RWPE2 (cell line): ENCODE measurements at regions not wholly inside any gene's neighbourhood (a gene's known extent, or its start where the extent isn't known, plus 50 kb on each side); places are given as distances from the start of the nearest gene placed in this dataset.

Experiments used
- ATAC-seq: fragments of 200-7000 bp; cut with Tn5 transposase; 3 replicates; pipeline ENCODE4 v1.9.1; 2021; ENCODE audit warnings: low read depth
- DNase-seq: peaks from one replicate; pipeline ENCODE4 v3.0.0-alpha.2; 2020; ENCODE audit warnings: low spot score
- H3K27ac ChIP-seq: fragments of 450-650 bp; 2 replicates; pipeline ENCODE4 v1.5.1; 2017; ENCODE audit warnings: mild to moderate bottlenecking; ENCODE audit not compliant: poor library complexity, severe bottlenecking
- H3K27me3 ChIP-seq: fragments of 250-450 bp; sonication (Bioruptor Pico); 2 replicates; pipeline ENCODE4 v1.5.1; 2021; ENCODE audit warnings: mild to moderate bottlenecking, moderate library complexity; ENCODE audit not compliant: insufficient read depth, poor library complexity, severe bottlenecking
- H3K36me3 ChIP-seq: fragments of 250-450 bp; sonication (Bioruptor Pico); 2 replicates; pipeline ENCODE4 v1.5.1; 2020; ENCODE audit warnings: low read depth, mild to moderate bottlenecking, moderate library complexity
- H3K4me1 ChIP-seq: fragments of 250-450 bp; sonication (Bioruptor Pico); 2 replicates; pipeline ENCODE4 v1.5.1; 2021; ENCODE audit warnings: mild to moderate bottlenecking, moderate library complexity; ENCODE audit not compliant: insufficient read depth, poor library complexity, severe bottlenecking
- H3K4me3 ChIP-seq: fragments of 250-450 bp; sonication (Bioruptor Pico); 2 replicates; pipeline ENCODE4 v1.5.1; 2021; ENCODE audit warnings: mild to moderate bottlenecking, moderate library complexity; ENCODE audit not compliant: severe bottlenecking
- H3K9me3 ChIP-seq: fragments of 250-450 bp; sonication (Bioruptor Pico); 2 replicates; pipeline ENCODE4 v1.5.1; 2021; ENCODE audit warnings: mild to moderate bottlenecking, moderate library complexity; ENCODE audit not compliant: severe bottlenecking
- CTCF ChIP-seq: fragments of 450-650 bp; IDR thresholded peaks from one replicate; pipeline ENCODE4 v1.5.1; 2017; ENCODE audit warnings: mild to moderate bottlenecking, moderate library complexity; ENCODE audit not compliant: poor library complexity, severe bottlenecking

DNA sequence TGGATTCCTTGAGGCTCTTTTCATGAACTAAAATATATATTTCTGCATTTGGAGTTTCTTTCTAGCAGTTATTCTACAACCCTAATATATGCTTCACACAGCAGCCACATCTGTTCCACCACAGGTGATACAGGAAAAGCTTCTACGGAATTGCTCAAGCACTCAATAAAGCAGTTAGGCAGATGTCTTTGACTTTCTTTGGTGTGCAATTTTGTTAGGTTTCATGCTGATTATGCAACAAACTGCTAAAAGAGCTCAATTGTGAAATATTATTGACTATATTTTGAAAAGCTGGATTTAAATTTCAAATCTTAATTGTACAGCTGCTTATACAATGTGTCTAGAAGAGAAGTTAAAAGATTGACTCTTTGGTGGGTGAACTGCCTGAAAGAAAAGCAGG lies 1055.6 kb upstream of the FBXO33 start:
- TF ChIP-seq CTCF: no peak
- H3K27me3 ChIP-seq: peaks cover 6% of the 10 kb centered on the region
- H3K36me3 ChIP-seq: no peaks in the 10 kb centered on the region
- DNase-seq (no peak), ATAC-seq (no peak)
- H3K4me3 ChIP-seq: no peak overlapping the region
- no peaks in the 10 kb centered on the region for H3K4me1 ChIP-seq
- H3K27ac ChIP-seq: no peak overlapping the region
- no peaks in the 10 kb centered on the region for H3K9me3 ChIP-seq

- no peaks in the 10 kb centered on the region for H3K4me1 ChIP-seq
- DNase-seq: no peak
- TF ChIP-seq CTCF: no peak
- peaks cover 11% of the 10 kb centered on the region for H3K27me3 ChIP-seq
- H3K9me3 ChIP-seq: no peaks in the 10 kb centered on the region
- no peaks in the 10 kb centered on the region for H3K36me3 ChIP-seq
- no peak overlapping the region for H3K4me3 ChIP-seq
- no peak overlapping the region for H3K27ac ChIP-seq
- ATAC-seq: no peak
Measured at GRCh38 chr14:40485688-40486087, 1053.5 kb upstream of the FBXO33 start.

GRCh38 chr14:40476005-40476404 lies 1043.8 kb upstream of the FBXO33 start:
- DNase-seq: no peak
- H3K9me3 ChIP-seq: peaks cover 6% of the 10 kb centered on the region
- no peaks in the 10 kb centered on the region for H3K27me3 ChIP-seq
- ATAC-seq: no peak
- no peak overlapping the region for H3K27ac ChIP-seq
- TF ChIP-seq CTCF: no peak
- no peaks in the 10 kb centered on the region for H3K4me1 ChIP-seq
- H3K36me3 ChIP-seq: no peaks in the 10 kb centered on the region
- no peak overlapping the region for H3K4me3 ChIP-seq

DNA sequence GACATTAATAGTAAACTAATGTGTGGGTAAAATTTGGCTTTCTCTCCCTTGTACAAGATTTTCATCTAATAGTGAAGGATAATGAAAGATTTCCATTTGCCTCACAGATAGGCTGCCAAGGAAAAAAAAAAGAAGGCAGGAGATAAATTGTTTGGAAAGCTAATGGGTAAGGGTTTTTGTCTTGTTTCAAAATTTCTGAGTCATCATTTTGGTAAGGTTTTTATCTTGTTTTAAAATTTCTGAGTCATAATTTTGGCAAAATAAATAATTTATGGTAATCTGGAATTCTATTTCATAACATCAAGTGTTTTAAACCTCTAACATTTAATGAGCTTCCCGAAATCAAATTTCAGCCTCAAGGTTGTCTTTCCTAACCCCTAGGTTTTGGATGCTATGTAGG lies 1035.7 kb upstream of the FBXO33 start:
- Histone ChIP-seq H3K4me3 (no peak overlapping the region), H3K4me1 (no peaks in the 10 kb centered on the region), H3K9me3 (peaks cover 13% of the 10 kb centered on the region), H3K36me3 (no peaks in the 10 kb centered on the region), H3K27me3 (peaks cover under 1% of the 10 kb centered on the region), H3K27ac (no peak overlapping the region)
- ATAC-seq (no peak), DNase-seq (no peak)
- no peak for TF ChIP-seq CTCF

DNA sequence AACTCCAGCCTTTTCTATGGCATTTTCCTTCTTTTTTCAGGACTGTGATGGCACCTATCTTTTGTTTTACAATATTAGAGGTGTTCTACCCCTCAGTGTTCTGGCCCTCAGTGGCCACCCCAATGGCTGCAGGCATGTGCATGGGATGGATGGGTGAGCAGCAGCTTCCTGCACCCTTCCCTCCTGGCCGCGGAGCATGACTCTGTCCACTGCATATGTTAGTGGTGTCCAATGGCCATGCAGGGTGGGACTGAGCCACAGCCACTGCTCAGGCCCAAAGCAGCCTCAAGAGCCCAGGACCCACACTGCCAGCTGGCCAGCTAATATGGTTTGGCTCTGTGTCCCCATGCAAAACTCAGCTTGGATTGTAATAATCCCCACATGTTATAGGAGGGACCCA lies 1032.3 kb upstream of the FBXO33 start:
- ATAC-seq (no peak), DNase-seq (no peak)
- no peak overlapping the region for H3K4me3 ChIP-seq
- H3K27ac ChIP-seq: no peak overlapping the region
- peaks cover 5% of the 10 kb centered on the region for H3K27me3 ChIP-seq
- no peak for TF ChIP-seq CTCF
- no peaks in the 10 kb centered on the region for H3K36me3 ChIP-seq
- H3K4me1 ChIP-seq: no peaks in the 10 kb centered on the region
- H3K9me3 ChIP-seq: peaks cover 12% of the 10 kb centered on the region
